IPS-NIHi7 (cell line): ENCODE measurements at regions not wholly inside any gene's neighbourhood (a gene's known extent, or its start where the extent isn't known, plus 50 kb on each side); places are given as distances from the start of the nearest gene placed in this dataset.

Experiments
- DNase-seq: peaks from one replicate; pipeline ENCODE4 v3.0.0; 2012; ENCODE audit warnings: mixed read lengths; ENCODE audit errors: extremely low spot score

DNA sequence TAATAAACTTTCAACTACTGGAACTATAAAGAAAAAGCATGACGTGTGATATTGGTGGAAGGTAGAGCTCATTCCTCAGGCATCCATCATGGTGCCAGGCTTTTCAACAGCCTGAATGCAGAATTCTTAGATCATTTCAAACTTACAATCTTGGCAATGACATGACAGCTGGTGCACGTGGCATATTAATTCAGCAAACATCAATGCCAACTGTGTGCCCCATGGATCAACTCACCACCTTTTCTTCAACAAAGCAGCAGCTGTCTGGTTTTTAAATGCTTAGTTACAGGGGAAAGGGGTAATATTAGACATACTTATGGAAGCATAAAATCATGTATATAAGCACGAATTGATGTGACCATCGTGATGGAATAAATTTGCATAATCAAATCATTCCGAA is 56.0 kb upstream of the OR13F1 start:
- DNase-seq: no peak
